Stimulated activated CD8-positive, alpha-beta memory T cell treated with anti-CD3 and anti-CD28 coated beads, Interleukin-7, amount 100 ng/mL, for 1 hour (primary cell): ENCODE measurements at regions not wholly inside any gene's neighbourhood (a gene's known extent, or its start where the extent isn't known, plus 50 kb on each side); places are given as distances from the start of the nearest gene placed in this dataset.

Source experiments
- DNase-seq, 2 donors: peaks; one replicate each; pipeline ENCODE4 v3.0.0-alpha.2; 2020; ENCODE audit warnings: low read depth in 2 of 2

DNA sequence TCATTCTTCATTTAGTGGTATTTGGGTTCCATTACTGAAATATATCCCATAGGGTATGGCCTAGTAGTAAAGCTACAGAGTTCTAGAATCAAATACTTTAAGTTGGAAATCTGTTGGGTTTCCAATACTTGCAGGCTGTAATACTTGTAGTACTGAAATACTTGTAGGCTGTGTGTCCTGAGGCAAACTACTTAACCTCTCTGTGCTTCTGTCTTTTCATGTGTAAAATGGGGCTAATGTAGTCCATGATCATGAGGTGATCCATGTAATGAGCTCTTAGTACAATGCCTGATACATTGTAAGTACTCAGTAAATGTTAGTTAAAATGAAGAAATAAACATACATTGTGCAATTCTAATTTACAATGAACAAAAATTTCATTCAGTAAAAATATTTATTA, 368.9 kb downstream of the CSNK1G3 start:
- DNase-seq = no peak

- no peak for DNase-seq
Observed at GRCh38 chr5:123879071-123879470, 367.1 kb downstream of the CSNK1G3 start.

DNA sequence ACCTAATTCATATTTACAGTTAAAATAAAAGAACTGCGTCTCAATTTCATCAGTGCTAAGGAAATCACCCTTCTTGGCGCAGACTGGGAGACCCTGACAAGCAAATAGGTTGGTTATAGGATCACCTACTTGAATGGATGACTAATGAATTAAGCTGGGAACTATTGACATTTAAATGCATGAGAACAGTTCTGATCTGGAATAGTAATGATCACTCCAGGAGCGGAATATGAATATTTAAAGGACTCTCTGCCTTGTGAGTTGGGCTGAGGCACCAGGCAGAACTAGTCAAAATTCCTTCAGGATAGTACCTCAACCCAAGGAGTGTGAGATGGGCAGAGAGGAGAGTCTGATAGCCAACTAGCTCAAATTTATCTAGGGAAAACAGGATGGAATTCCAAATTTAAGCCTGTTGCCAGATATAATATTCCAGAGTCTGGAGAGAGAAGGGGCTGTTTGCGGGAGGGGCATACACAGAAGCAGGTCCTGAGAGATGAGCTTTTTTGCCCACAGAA, 364.4 kb downstream of the CSNK1G3 start:
- no peak for DNase-seq

DNA sequence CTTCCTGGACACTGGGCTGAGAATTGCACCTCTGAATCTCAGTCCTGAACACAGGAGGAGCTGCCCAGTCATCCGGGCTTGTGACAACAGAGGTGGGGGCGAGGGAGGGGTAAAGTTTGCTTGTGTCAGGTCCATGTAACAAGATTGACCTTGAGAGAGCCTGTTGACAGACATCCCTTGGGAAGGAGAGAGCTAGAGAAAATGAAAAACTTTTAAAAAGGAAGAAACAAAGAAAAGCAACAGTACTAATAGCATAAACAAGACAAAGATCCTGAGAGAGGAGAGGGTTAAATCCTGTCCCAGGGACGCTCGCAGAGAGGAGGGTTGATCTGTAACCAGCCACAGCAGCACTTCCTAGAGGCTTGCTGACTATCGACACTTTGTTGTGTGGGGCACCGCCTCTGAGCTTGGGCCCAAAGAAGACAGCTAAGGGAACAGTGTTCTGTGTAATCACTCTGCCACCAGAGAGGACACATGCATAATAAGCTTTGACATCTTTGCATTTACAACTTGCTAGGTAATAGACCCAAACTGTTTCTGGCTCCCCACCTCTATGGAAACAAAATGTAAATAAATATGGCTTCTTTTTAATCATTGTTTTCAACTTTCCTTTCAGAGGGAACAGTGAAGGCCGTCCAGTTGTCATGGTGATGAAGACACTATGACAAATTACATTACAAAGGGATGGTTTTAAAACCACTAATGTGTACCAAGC, 363.7 kb downstream of the CSNK1G3 start:
- no peak for DNase-seq

- no peak for DNase-seq
Observed at GRCh38 chr5:123874600-123875201, 362.7 kb downstream of the CSNK1G3 start.

- DNase-seq = no peak
Observed at GRCh38 chr5:123873846-123874245, 361.9 kb downstream of the CSNK1G3 start.

GRCh38 chr5:123871373-123871772, 359.4 kb downstream of the CSNK1G3 start:
- DNase-seq = no peak

DNA sequence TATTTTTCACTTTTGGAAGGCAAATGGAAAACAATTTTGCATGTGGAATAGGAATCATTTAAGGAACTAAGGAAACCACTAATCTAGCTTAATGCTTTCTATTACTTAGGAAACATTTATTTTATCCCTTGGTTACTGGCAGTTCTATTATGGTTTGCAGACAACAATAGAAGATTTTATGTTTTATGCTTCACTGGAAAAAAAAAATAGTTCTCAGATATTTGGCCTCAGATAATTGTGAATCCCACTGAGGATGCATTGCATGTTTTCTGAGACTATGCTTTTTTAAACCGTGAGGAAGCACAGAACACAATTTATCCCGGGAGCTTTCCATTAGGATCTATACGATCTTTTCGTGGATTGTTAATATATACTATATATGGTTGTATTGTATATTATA, 356.9 kb downstream of the CSNK1G3 start:
- no peak for DNase-seq

DNA sequence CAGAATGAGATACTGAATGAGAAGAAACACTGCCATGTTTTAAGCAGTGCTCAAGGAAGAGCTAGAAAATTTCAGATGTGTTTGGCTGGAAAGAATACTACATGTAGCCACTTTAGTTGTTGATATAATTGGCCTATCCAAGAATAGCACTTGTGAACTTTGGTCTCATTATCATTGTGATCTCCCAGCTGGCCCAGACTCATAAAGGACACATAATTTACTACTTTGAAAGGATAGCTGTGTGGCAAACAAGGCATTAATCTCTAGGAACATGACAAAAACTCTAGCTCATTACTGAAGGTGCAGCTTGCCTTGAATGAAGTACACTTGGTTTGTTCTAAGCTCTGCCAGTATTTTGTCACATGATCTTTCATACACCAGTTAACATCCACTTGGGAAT, 356.3 kb downstream of the CSNK1G3 start:
- no peak for DNase-seq

- no peak for DNase-seq
Observed at GRCh38 chr5:123865641-123866040, 353.7 kb downstream of the CSNK1G3 start.

GRCh38 chr5:123864578-123864977, 352.6 kb downstream of the CSNK1G3 start:
- DNase-seq = no peak

DNA sequence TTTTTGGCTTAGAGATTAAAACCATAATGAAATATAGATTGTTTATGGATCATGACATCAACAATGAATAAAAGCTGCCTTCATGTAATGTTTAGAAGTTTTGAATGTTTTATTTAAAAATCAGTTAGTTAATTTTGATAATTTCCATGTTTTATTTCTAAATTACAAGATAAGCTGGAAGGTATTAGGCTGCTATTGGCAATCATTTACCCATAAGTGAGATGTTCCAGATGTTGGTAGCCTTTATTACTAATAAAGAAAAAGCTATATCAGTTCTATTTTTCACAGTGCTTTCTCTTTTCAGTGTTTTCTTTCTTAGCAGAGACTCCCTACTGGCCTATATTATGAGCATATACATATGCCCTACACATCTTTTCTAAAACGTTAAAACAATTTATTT, 347.0 kb downstream of the CSNK1G3 start:
- DNase-seq = no peak

- DNase-seq = no peak
Observed at GRCh38 chr5:123856766-123857165, 344.8 kb downstream of the CSNK1G3 start.

DNA sequence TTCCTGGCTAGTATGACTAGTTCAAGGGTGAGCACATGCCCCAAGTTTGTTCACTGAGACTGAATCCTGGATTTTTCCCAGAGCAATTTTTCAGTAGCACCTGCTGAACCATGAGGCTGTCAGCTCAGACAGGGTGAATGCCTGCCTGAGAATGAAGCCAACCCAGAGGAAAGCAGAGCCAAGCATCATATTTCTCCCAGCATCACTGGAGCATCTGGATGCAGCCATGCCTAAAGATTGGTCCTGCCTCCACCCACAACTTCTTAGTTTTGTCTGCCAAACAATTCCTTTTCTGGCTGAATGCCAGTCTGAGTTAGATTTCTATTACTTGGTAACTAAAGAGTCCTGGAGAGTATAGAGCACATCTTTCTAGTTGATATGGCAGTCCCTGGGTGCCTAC, 343.6 kb downstream of the CSNK1G3 start:
- no peak for DNase-seq

DNA sequence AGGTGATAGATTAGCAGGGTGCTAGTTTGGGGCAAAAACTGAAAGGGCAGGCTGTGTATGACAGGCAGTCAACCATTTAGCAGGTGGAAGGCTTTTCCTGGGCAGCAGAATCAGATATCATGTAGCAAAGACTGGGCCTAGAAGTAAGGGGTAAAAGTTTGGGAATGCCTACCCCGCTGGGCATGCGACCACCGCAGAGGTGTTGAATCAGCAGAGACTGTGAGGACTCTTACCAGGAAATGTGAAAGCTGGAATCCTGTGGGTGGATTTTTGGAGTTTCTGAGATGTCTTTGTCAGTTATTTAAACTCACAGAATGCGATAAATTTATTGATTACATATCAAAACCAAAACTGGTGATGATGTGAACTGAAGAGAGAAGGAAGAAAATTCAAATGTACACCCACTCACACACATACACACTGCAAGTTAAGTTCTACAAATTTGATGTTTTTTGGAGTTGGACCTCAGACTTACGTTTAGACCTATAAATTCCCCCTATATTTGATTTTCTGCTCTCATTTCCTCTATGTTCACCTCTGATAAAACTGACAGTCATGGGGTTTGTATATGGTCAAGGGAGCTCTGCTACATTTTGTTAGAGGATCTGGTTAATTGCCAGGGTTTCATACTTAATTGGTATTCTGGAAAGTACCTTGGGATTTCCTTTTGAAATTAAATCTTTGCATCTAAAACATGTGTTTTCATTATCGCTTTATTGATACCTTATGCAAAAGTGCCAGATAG, 333.6 kb downstream of the CSNK1G3 start:
- DNase-seq = no peak

DNA sequence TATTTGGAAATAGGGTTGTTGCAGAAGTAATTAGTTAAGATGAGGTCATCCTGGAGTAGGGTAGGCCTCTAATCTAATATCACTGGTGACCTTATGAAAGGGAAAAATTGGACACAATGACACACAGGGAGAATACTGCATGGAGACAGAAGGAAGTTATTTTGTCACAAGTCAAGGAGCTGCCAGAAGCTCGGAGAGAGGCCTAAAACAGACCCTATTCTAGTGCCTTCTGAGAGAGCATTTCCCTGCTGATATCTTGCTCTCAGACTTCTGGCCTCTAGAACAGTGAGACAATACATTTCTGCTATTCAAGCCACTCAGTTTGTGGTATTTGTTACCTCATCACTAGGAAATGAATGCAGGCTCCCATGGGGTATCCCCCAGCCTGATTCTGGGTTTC, 332.9 kb downstream of the CSNK1G3 start:
- no peak for DNase-seq

DNA sequence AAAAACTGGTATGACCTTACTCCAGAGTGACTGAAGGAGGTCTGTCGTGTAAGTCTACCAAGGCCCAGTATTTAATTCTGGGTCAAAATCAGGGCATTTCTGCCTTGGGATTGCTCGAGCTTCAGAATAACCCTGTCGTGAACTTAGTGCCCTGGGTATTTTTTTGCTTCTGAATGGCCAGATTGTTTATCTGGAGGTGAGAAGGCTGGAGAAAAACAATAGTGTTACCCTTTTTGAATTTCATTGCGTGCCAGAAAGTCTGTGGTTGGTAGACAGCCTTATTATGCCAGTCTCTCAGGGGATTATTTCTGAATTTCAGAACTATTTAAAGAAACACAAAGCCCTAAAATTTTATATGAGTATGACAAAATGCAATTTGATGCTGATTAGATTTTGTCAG, 323.4 kb downstream of the CSNK1G3 start:
- DNase-seq = no peak

GRCh38 chr5:123830575-123830974, 318.6 kb downstream of the CSNK1G3 start:
- DNase-seq = no peak

- DNase-seq = no peak
Observed at GRCh38 chr5:123827811-123828210, 315.8 kb downstream of the CSNK1G3 start.

- DNase-seq = no peak
Observed at GRCh38 chr5:123819833-123820232, 307.9 kb downstream of the CSNK1G3 start.

GRCh38 chr5:123819386-123819785, 307.4 kb downstream of the CSNK1G3 start:
- no peak for DNase-seq

- no peak for DNase-seq
Observed at GRCh38 chr5:123817267-123817666, 305.3 kb downstream of the CSNK1G3 start.
